ENCODE measurements at regions not wholly inside any gene's neighbourhood (a gene's known extent, or its start where the extent isn't known, plus 50 kb on each side); places are given as distances from the start of the nearest gene placed in this dataset.

DNA sequence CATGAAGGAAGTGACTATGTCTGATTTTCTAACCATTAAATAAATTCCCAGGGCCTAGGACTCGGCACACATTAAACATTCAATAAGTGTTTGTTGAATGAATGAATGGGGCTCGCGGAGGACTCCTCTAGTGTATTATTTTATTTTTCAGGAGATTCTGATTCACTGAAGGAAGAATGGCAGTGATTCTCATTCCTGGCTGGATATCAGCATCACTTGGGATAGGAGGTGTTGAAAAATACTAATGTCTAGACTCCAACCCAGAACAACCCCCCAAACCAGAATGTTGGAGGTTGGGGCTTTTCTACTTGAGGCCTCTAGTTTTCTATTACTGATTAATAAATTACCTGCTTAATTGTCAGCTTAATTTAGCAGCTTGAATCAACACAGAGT lies 195.4 kb downstream of the BTBD3 start:
- TF ChIP-seq, protein P1, sequence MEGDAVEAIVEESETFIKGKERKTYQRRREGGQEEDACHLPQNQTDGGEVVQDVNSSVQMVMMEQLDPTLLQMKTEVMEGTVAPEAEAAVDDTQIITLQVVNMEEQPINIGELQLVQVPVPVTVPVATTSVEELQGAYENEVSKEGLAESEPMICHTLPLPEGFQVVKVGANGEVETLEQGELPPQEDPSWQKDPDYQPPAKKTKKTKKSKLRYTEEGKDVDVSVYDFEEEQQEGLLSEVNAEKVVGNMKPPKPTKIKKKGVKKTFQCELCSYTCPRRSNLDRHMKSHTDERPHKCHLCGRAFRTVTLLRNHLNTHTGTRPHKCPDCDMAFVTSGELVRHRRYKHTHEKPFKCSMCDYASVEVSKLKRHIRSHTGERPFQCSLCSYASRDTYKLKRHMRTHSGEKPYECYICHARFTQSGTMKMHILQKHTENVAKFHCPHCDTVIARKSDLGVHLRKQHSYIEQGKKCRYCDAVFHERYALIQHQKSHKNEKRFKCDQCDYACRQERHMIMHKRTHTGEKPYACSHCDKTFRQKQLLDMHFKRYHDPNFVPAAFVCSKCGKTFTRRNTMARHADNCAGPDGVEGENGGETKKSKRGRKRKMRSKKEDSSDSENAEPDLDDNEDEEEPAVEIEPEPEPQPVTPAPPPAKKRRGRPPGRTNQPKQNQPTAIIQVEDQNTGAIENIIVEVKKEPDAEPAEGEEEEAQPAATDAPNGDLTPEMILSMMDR (IDR thresholded peaks at IDR 0.05), result no peak
- no peak for TF ChIP-seq POLR2A (IDR thresholded peaks at IDR 0.05)

Measured in tibial nerve (tissue), 3 donors.